Lung (tissue), 11 donors: ENCODE measurements at regions not wholly inside any gene's neighbourhood (a gene's known extent, or its start where the extent isn't known, plus 50 kb on each side); places are given as distances from the start of the nearest gene placed in this dataset.

ENCODE experiments used
- ATAC-seq: fragments of 200-7000 bp; cut with Tn5 transposase; one replicate; pipeline ENCODE4 v1.9.1; 2020; ENCODE audit warnings: moderate number of reproducible peaks; ENCODE audit not compliant: insufficient read depth, low FRiP score
- DNase-seq, 3 donors: peaks; one replicate each; pipeline ENCODE4 v3.0.0-alpha.2; 2013 to 2017
- H3K27ac ChIP-seq, 2 donors: one replicate each; pipeline ENCODE4 v1.5.1; 2013; ENCODE audit warnings: mild to moderate bottlenecking in 2 of 2, moderate library complexity in 2 of 2, control low read depth in 1 of 2, inconsistent platforms in 1 of 2, low read depth in 1 of 2, low read length in 1 of 2
- H3K27me3 ChIP-seq, 3 donors: one replicate each; pipeline ENCODE4 v1.5.1; 2013; ENCODE audit warnings: low read length in 2 of 3; ENCODE audit not compliant: control insufficient read depth in 3 of 3, insufficient read depth in 3 of 3
- H3K36me3 ChIP-seq, 4 donors: one replicate each; pipeline ENCODE4 v1.5.1; 2013; ENCODE audit warnings: low read length in 4 of 4, mild to moderate bottlenecking in 1 of 4, moderate library complexity in 1 of 4; ENCODE audit not compliant: control insufficient read depth in 4 of 4, insufficient read depth in 4 of 4
- H3K4me1 ChIP-seq, 5 donors: one replicate each; pipeline ENCODE4 v1.5.1; 2013; ENCODE audit warnings: low read length in 5 of 5, mild to moderate bottlenecking in 2 of 5, moderate library complexity in 1 of 5; ENCODE audit not compliant: control insufficient read depth in 5 of 5, insufficient read depth in 5 of 5
- H3K4me3 ChIP-seq: one replicate; pipeline ENCODE4 v1.5.1; 2013; ENCODE audit warnings: mild to moderate bottlenecking, control low read depth, moderate library complexity
- H3K9ac ChIP-seq, 2 donors: one replicate each; pipeline ENCODE4 v1.5.1; 2013; ENCODE audit warnings: low read length in 2 of 2, control low read depth in 1 of 2; ENCODE audit not compliant: insufficient read depth in 1 of 2
- H3K9me3 ChIP-seq, 4 donors: one replicate each; pipeline ENCODE4 v1.5.1; 2013; ENCODE audit warnings: low read length in 3 of 4, mild to moderate bottlenecking in 1 of 4, moderate library complexity in 1 of 4; ENCODE audit not compliant: control insufficient read depth in 4 of 4, insufficient read depth in 3 of 4
- CTCF ChIP-seq: IDR thresholded peaks from 2 replicates; pipeline ENCODE4 v1.5.1; 2012; ENCODE audit warnings: mild to moderate bottlenecking; ENCODE audit errors: control extremely low read depth, extremely low read depth
- WGBS, 2 donors: extraction: QIAGEN DNeasy Blood & Tissue Kit; methylation state at CpG; one replicate each; pipeline ENCODE4 v1.1.7; 2013; 5-methylcytosine and 5-hydroxymethylcytosine counted together
- donor health status: control.
- donor health status: control.
- donor health status: Bipolar disorder and iron deficiency.
- donor health status: healthy.
- donor health status: DM: yes; HTN: yes; CAD: no.

GRCh38 chr2:145654746-145655145, 1134.8 kb upstream of the ZEB2 start:
- Histone ChIP-seq H3K27ac (no peak overlapping the region), H3K9me3 (no peaks in the 10 kb centered on the region), H3K9ac (no peak overlapping the region), H3K4me3 (no peak overlapping the region), H3K27me3 (no peaks in the 10 kb centered on the region), H3K4me1 (peaks cover 0 to 32% (median 0%) of the 10 kb centered on the region in 5 donors), H3K36me3 (no peaks in the 10 kb centered on the region)
- DNase-seq (no peak), ATAC-seq (no peak)
- 86 to 90% methylated on average over 3 of the region's 3 CpGs for WGBS, 2 donors
- TF ChIP-seq CTCF, result no peak

GRCh38 chr2:145654156-145654555, 1134.2 kb upstream of the ZEB2 start:
- no peak for DNase-seq
- no peak for TF ChIP-seq CTCF
- WGBS, 2 donors, result 89 to 92% methylated on average over 2 of the region's 2 CpGs
- H3K27me3 ChIP-seq, result no peaks in the 10 kb centered on the region
- H3K27ac ChIP-seq, result no peak overlapping the region
- H3K4me3 ChIP-seq, result no peak overlapping the region
- ATAC-seq, result no peak
- H3K36me3 ChIP-seq, result no peaks in the 10 kb centered on the region
- peaks cover 0 to 32% (median 0%) of the 10 kb centered on the region in 5 donors for H3K4me1 ChIP-seq
- H3K9me3 ChIP-seq, result no peaks in the 10 kb centered on the region
- H3K9ac ChIP-seq, result no peak overlapping the region

GRCh38 chr2:145653553-145653952, 1133.6 kb upstream of the ZEB2 start:
- no peaks in the 10 kb centered on the region for H3K36me3 ChIP-seq
- H3K27me3 ChIP-seq, result no peaks in the 10 kb centered on the region
- no peak overlapping the region for H3K9ac ChIP-seq
- peaks cover 0 to 32% (median 0%) of the 10 kb centered on the region in 5 donors for H3K4me1 ChIP-seq
- ATAC-seq, result no peak
- H3K4me3 ChIP-seq, result no peak overlapping the region
- no peak for TF ChIP-seq CTCF
- DNase-seq, result no peak
- no peak overlapping the region for H3K27ac ChIP-seq
- no peaks in the 10 kb centered on the region for H3K9me3 ChIP-seq
